GM18873 (cell line): ENCODE measurements at regions not wholly inside any gene's neighbourhood (a gene's known extent, or its start where the extent isn't known, plus 50 kb on each side); places are given as distances from the start of the nearest gene placed in this dataset.
"Not testable (repeated sequence)": the region's sequence is repeated elsewhere in the genome, so short reads cannot be mapped to it uniquely, and the experiment has no call there.

ENCODE experiments used
- ATAC-seq: cut with Tn5 transposase; IDR thresholded peaks from one replicate; pipeline ENCODE4 v1.9.1; 2021; ENCODE audit warnings: mild to moderate bottlenecking, moderate library complexity, moderate number of reproducible peaks; ENCODE audit not compliant: unreplicated experiment, low FRiP score

DNA sequence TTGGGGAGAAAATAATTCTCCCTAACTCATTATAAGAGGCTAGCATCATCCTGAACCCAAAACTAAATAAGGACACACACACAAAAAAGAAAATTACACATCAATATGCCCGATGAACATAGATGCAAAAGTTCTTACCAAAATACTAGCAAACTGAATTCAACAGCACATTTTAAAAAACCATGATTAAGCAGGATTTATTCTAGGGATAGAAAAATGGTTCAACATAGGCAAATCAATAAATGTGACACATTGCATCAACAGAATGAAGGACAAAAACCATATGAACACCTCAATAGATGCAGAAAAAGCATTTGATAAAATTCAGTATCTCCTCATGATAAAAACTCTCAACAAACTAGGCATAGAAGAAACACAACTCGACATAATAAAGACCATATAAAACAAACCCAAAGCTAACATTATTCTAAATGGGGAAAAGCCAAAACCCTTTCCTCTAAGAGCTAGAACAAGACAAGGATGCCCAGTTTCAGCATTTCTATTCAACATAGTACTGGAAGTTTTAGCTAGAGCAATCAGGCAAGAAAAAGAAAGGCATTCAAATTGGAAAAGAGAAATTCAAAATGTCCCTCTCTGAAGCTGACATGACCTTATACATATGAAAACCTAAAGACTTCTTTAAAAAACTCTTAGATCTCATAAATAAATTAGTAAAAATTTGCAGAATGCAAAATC, 200.9 kb downstream of the NKX6-1 start:
- no peak for ATAC-seq

DNA sequence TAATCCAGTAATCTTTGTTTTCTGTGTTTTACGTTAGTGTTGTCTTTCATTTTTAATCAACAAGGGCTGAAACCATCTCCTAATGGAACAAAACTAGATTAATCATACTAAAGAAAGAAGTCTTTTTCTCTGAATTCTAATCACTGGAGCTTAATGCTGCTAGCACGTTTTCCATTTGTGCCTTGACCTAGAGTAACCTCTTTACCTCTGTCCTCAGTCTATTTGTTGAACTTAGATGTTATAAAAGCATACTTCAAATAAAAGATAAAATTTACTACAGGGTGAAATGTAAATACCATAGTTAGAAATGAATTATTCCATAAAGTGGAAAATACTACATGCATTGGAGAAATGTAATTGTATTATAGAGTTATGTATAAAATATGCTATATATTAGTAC, 207.1 kb downstream of the NKX6-1 start:
- no peak for ATAC-seq

DNA sequence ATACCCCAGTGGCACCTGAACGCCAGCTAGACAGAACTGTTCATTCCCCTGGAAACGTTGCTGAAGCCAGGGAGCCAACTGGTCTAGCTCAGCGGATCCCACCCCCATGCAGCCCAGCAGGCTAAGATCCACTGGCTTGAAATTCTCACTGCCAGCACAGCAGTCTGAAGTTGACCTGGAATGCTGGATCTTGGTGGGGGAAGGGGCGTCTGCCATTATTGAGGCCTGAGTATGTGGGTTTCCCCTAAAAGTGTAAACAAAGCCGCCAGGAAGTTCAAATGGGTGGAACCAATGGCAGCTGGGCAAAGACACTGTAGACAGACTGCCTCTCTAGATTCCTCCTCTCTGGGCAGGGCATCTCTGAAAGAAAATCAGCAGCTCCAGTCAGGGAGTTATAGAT, 213.0 kb downstream of the NKX6-1 start:
- ATAC-seq: no peak

DNA sequence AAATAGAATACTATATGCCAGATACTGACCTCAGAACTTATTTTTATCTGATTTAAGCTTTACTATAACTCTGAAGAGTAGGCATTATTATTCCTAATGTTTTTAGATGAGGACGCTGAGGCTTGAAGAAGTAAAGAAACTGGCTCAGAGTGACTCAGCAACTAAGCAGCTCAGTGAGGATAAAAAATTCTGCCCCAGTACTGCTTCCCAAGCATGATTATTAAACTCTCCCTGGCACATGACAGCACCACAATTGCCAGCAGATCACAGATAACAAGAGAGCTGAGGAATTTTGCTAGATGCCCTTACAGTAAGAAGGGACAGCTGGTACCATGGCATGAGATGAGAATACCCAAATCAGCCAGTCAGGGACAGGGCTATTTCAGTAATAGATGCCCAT, 219.4 kb downstream of the NKX6-1 start:
- no peak for ATAC-seq

DNA sequence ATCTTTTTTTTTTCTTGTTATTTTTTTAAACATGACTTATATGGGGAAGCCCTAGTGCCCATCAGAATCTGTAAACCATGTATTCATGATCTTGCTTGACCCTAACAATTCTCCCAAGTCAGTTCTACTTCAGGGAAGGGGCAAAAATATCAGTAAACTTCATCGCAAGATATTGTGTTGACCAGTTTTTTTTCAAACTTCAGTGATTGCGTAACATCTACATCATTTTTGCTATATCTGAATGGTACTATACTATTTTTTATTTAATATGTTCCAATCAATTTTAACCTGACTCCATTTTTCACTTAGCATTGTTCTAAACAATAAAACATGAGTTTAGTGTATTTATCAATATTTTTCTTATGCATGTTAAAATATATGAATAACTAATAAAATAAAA, 221.2 kb downstream of the NKX6-1 start:
- no peak for ATAC-seq

DNA sequence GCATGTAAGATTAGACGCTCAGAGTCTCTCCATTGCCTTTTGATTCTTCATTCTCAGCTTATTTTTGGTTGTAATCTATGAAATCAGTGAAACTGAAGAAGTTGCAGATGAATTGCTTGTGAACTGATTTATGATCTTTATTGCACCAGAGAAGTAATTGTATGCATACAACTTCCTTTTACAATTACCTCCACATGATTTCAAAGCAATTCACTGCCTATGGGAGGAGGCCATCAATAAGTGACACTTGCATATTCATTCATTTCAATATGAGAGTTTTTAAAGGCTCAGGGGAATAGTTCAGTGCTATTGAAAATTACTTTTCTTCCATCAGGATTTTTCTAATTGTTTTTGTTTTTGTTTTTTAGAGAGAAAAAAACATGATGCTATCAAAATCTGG, 222.3 kb downstream of the NKX6-1 start:
- ATAC-seq: no peak

DNA sequence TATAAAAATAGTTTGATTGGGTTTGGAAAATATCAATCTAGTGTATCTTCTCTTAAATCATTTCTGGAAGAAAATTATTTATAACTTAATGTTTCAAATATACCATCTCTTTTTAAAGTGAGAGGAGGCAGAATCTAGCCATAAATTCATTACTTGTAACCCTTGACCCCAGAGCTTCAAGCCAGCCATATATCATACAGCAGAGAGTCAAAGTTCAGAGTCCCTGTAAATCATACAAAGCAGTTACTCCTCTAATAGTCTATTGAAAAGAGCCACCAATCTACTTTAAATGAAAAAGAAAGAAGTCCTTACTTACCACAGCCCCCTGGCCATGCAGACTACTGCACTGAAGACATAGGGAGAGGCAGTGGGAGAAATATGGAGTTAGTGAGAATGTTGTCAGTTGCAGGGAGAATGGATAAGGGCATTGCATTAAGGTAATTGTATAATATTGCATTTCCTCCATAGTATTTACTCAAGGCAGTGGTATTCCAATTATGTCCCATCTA, 229.5 kb downstream of the NKX6-1 start:
- no peak for ATAC-seq

DNA sequence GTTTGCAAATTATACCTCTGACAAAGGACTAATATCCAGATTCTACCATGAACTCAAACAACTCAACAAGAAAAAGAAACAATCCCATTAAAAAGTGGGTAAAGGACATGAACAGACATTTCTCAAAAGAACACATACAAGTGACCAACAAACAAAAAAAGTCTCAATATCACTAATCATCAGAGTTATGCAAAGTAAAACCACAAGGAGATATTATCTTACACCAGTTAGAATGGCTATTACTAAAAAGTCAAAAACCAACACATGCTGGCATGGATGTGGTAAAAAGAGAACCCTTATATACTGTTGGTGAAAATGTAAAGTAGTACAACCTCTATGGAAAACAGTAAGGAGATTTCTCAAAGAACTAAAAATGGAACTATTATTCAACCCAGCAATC, 234.4 kb downstream of the NKX6-1 start:
- ATAC-seq: no peak

DNA sequence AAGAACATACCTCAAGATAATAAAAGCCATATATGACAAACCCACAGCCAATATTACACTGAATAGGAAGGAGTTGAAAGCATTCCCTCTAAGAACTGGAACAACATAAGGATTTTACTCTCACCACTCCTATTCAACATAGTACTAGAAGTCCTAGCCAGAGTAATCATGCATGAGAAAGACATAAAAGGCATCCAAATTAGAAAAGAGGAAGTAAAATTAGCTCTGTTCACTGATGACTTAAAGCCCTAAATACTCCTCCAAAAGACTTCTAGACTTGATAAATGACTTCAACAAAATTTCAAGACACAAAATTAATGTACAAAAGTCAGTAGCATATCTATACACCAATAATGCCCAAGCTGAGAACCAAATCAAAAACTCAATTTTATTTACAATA, 235.7 kb downstream of the NKX6-1 start:
- no peak for ATAC-seq

DNA sequence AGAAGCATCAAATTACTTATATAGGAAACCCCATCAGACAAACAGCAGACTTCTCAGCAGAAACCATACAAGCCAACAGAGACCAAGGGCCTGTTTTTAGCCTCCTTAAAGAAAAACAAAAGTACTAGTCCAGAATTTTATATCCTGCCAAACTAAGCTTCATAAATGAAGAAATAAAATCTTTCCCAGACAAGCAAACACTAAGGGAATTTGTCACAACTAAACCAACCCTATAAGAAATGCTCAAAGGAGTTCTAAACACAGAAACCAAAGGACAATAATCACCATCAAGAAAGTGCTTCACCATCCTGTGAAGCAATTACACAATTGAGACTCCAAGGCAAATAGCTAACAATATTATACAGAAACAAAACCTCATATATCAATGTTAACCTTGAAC, 238.6 kb downstream of the NKX6-1 start:
- ATAC-seq: no peak

DNA sequence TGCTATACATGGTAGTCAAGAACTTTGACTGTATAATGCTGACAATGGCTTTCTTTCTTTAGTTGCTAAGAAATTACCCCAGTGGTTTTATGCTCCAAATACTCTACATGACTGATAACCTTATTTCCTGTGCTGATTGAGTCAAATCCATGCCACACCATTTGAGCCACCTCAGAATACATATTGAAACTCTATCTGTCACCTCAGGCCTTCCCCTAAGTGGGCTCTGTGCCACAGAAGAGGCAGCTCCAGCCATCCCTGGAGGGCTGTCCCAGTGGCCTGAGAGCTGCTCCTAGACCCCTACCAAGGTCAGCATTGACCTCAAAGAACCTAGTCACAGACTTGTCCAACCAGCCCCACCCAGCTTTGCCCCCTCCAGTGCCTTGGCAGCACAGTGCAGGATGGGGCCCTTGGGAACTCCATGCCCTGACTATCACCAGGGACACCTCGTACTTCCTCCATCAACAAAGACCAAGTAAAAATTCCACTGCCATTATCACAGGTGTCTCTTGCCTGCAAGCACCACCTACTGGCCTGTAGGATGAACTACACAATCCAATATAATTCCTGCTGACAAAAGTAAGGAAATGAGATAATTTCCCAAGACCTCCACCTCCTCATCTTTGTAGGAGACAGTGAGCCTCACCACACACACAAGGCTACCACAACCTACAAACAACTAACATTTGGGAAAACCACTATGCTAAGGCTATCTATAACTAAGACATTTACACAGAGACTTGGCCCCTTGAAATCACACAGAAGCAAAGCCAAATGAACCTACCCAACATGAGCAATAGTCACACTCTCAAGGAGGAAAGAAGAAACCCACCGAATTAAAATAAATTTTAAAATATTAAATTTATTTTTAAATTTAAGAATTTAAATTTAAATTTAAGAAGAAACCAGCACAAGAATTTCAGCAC, 239.9 kb downstream of the NKX6-1 start:
- ATAC-seq: peak; percentile 84

DNA sequence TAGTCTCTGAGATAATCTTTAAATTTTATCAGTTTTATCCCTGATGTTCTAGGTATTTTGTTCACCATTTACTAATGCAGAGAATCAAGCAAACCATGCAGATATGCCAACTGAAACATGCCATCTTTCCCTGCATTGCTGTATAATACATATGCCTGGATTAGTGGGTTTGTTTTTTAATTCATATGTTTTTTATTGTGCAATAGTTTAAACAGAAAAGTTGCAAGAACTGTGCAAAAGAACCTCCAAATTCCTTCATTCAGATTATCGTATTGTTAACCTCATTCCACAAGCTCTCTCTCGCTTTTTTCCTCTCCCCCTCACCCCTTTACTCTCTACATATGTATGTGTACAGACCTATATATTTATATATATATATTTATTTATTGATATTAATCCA, 244.6 kb downstream of the NKX6-1 start:
- ATAC-seq: no peak

DNA sequence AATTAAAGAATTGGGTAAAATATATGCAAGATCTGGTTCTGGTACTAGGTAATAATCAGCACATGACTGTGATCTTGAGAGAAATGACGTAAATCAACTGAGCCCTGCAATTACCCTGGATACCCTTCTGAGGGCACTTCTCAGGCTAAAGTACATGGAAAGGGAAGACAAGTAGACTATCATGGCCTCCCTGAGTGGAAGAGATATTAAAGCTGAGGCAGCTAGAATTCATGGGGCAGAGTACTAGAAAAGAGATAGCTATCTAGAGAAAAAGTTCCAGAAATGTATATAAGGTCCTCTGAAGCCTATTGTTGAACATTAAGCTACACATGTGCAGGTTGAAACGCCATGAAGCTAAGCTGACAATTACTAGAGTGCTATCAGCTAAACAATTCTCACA, 249.6 kb downstream of the NKX6-1 start:
- ATAC-seq: no peak

DNA sequence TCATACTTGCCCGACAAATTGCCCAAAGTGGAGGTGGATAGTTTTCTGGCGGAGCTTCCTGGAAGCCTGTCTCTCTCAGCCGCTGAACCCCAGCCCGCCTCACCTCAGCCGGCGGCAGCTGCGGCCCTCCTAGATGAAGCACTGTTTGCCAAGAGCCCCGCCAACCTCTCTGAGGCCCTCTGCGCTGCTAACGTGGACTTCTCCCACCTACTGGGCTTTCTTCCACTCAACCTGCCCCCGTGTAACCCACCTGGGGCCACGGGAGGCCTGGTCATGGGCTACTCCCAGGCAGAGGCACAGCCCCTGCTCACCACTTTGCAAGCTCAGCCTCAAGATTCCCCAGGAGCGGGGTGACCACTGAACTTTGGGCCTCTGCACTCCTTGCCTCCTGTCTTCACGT, 254.1 kb downstream of the NKX6-1 start:
- not testable (repeated sequence) for ATAC-seq

DNA sequence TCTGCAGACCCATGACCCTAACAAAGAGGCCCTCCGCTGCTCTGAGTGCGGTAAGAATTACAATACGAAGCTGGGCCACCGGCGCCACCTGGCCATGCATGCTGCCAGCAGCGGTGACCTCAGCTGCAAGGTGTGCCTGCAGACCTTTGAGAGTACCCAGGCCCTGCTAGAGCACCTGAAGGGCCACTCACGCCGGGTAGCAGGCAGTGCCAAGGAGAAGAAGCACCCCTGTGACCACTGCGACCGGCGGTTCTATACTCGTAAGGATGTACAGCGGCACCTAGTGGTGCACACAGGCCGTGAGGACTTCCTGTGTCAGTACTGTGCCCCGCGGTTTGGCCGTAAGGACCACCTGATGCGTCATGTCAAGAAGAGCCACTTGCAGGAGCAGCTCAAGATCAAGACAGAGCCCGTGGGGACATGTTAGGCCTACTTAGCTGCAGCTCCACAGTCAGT, 254.7 kb downstream of the NKX6-1 start:
- ATAC-seq: not testable (repeated sequence)

DNA sequence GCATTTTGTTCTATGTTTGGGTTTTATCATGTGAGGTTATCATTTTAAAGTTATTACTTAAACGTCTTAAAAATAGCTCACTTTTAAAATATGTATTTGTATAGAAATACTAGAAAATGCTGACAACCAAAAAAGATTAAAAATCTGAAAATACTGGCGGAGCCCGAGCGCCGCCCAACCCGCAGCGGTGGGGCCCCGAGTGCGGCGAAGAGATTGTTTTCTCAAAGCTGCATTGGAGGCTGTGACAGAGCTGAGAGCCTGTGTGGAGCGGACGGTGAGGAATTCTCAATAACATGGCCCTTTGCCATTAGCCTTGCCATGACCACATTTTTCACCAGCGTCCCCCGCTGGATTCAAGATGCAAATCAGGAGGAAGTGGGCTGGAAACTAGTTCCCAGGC, 255.4 kb downstream of the NKX6-1 start:
- ATAC-seq: no peak

DNA sequence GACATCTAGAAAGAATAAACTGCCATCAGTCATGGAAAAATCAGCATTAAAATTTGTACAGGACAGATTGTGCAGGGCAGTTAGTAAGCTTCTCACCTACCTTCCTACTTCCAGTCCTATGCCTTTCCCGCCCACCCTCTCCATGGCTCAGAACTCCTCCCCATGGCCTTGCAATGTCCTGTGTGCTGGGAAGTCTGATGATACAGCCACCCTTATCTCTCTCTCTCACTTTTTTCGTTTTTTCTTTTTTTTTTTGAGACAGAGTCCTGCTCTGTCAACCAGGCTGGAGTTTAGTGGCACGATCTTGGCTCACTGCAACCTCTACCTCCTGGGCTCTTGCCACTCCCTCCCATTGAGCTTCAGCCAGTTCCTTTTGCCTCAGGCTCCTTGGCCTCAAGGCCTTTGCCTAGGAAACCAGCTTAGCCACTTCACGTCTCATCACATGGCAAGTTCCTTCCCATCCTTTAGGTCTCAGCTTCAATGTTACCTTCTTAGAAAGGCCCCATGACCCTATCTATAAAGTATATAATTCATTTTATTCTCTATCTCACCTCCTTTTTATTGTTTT, 259.7 kb downstream of the NKX6-1 start:
- ATAC-seq: no peak

DNA sequence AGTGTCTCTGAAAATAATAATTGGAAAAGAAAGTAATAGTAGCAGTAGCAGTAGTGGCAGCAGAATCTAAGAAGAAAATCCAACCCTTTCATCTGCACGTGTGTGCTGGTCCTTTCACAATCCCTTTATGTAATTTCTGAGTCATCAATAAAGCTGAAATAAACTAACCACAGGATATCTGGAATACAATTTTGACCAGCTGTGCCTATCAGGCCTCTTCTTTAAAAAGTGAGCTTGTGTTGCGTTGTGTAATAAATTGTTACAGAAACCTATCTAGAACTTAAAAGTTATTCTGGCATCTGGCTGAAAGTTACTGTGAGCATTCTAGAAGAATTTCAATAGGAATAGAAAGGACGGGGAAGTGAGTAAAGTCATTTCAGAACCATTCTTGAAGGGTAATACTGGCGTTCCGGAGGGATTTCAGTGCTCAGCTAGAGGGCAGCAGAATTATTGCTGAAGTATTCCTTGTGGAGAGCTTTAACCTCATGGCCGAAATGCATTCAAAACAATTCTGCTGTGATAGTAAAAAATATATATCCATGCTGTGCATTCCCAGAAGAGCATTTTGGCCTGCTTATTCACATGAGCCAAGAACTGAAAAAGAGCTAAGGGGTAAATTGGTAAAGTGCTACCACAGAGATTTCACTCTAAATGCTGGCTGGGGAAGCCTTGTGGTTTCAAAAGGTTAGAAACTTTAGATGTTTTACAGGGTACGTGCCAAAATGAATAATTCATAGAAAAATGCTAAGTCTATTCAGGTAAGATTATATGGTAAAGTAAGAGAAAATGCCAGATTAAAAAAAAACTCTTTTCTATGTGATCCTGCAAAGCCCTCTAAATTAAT, 260.6 kb downstream of the NKX6-1 start:
- no peak for ATAC-seq

DNA sequence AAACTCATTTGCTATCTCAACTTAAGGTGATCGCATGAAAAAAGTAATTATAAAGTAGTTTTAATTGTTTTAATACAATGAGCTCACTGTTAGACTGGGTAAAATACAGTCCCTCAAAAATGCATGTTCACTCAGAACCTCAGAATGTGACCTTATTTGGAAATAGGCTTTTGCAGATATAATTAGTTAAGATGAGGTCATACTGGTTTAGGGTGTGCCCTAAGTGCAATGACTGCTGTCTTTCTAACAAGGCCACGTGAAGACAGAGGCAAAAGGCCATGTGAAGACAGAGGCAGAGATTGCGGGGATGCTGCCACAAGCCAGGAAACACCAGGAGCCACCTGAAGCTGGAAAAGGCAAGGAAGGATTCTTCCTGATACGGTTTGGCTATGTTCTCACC, 262.1 kb downstream of the NKX6-1 start:
- ATAC-seq: no peak
